Endothelial cell of hepatic sinusoid (primary cell): ENCODE measurements at regions not wholly inside any gene's neighbourhood (a gene's known extent, or its start where the extent isn't known, plus 50 kb on each side); places are given as distances from the start of the nearest gene placed in this dataset.

Experiments
- in situ Hi-C: cut with HindIII; loops from 2 replicates; pipeline ENCODE4 v1.10.0; 2017; ENCODE audit warnings: low sequenced_read_pairs

- in situ Hi-C loops, result no loop called here
These were observed 58.3 kb upstream of the DOCK1 start for GRCh38 chr10:126846959-126847358.

- in situ Hi-C loops, result no loop called here
These were observed 57.6 kb upstream of the DOCK1 start for GRCh38 chr10:126847666-126848065.

- in situ Hi-C loops, result no loop called here
These were observed 55.6 kb upstream of the DOCK1 start for GRCh38 chr10:126849646-126850045.

- in situ Hi-C loops, result no loop called here
These were observed 53.7 kb upstream of the DOCK1 start for GRCh38 chr10:126851414-126852108.

- in situ Hi-C loops, result no loop called here
These were observed 50.3 kb upstream of the DOCK1 start for GRCh38 chr10:126854726-126855495.
